ENCODE measurements at regions not wholly inside any gene's neighbourhood (a gene's known extent, or its start where the extent isn't known, plus 50 kb on each side); places are given as distances from the start of the nearest gene placed in this dataset.

DNA sequence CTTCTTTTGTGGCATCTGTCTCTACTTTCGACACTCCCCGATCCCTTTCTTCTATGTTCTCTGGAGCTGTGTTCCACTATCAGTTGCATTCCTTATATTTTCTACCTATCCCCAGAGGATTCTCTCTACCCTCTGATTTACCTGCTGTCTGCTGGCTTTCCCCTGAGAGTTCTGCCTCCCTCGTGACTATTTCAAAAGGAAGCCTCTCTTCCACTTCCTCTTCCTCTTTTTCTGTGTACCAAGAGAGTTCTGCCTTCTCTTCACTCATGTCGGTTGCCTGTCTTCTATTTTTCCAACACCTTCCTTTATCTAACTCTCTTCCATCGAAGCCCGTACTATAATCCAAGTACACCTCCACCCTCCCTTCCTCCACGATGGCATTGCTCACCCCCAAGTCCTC lies 631.7 kb downstream of the SMARCA1 start:
- TF ChIP-seq CTCF (conservative IDR thresholded peaks at IDR 0.05; ENCODE audit: low read depth, low read length) (no peak), EZH2 (IDR thresholded peaks at IDR 0.05; ENCODE audit: borderline replicate concordance, low read depth, low read length, poor library complexity, severe bottlenecking) (no peak)
